HepG2 (cell line): ENCODE measurements at regions not wholly inside any gene's neighbourhood (a gene's known extent, or its start where the extent isn't known, plus 50 kb on each side); places are given as distances from the start of the nearest gene placed in this dataset.

Experiments
- ATAC-seq: fragments of 200-7000 bp; cut with Tn5 transposase; 3 replicates; pipeline ENCODE4 v1.9.1; 2020; ENCODE audit warnings: mild to moderate bottlenecking, moderate library complexity
- BruUV-seq: library from RNA; stranded (reverse); fragments of 400-500 nt; replicated peaks from 2 replicates; lab custom pipeline; 2021; lab: Mats Ljungman, UMichigan
- CTCF ChIA-PET: fragments of 300-600 bp; formaldehyde crosslinking; extraction: SDS; loops from one replicate; lab custom pipeline; 2021; ENCODE audit warnings: low total read pairs, inconsistent platforms, low intra/inter-chr PET ratio; lab: Yijun Ruan, JAX
- POLR2A ChIA-PET: fragments of 350-600 bp; sonication (Branson Sonifier 250); formaldehyde crosslinking; loops from one replicate; lab custom pipeline; 2020; ENCODE audit warnings: antibody characterized with exemption, inconsistent platforms; lab: Yijun Ruan, JAX
- DNase-seq: peaks from one replicate; pipeline ENCODE4 v3.0.0-alpha.2; 2015; ENCODE audit warnings: low spot score
- FAIRE-seq: peaks from 3 replicates; lab custom pipeline; 2011; peaks lifted over from hg19 to GRCh38; lab: Jason Lieb, UNC
- H2AFZ ChIP-seq: one replicate; pipeline ENCODE4 v1.6.1; 2011; ENCODE audit warnings: low read length, inconsistent platforms
- H3K27ac ChIP-seq: fragments of 300-600 bp; 3 replicates; pipeline ENCODE4 v1.8.0; 2011; ENCODE audit warnings: mixed run types, mild to moderate bottlenecking, mixed read lengths, low read length, inconsistent platforms; ENCODE audit not compliant: insufficient read depth; ENCODE audit errors: extremely low read length
- H3K27me3 ChIP-seq, 2 experiments: fragments of 200-600 bp in 1 of 2; 2 replicates in 1 of 2; 3 replicates in 1 of 2; pipeline versions ENCODE4 v1.6.0 to v1.8.0; 2011; ENCODE audit warnings: low read length in 2 of 2, mild to moderate bottlenecking in 2 of 2, moderate library complexity in 2 of 2, inconsistent platforms in 1 of 2; ENCODE audit not compliant: insufficient read depth in 2 of 2, control insufficient read depth in 1 of 2
- H3K36me3 ChIP-seq, 2 experiments: fragments of 200-600 bp in 1 of 2; replicated peaks in 1 of 2; 2 replicates in 1 of 2; 3 replicates in 1 of 2; pipeline versions ENCODE4 v1.5.1 to v1.8.0; 2011; ENCODE audit warnings: low read length in 2 of 2, inconsistent platforms in 1 of 2; ENCODE audit not compliant: insufficient read depth in 2 of 2, control insufficient read depth in 1 of 2
- H3K4me1 ChIP-seq: 2 replicates; pipeline ENCODE4 v1.5.1; 2012; ENCODE audit warnings: low read length, inconsistent platforms; ENCODE audit not compliant: insufficient read depth
- H3K4me2 ChIP-seq: 2 replicates; pipeline ENCODE4 v1.6.0; 2011; ENCODE audit warnings: low read depth, low read length, inconsistent platforms
- H3K4me3 ChIP-seq, 3 experiments: fragments of 200-600 bp in 1 of 3; sonication (generic), shearing (Covaris generic) in 1 of 3; replicated peaks in 1 of 3; 2 replicates each; pipeline ENCODE4 v1.5.1; 2011 to 2016; ENCODE audit warnings: low read length in 3 of 3, inconsistent platforms in 2 of 3, low read depth in 2 of 3, mild to moderate bottlenecking in 2 of 3, control low read depth in 1 of 3, mixed read lengths in 1 of 3; ENCODE audit not compliant: insufficient read depth in 1 of 3
- H3K79me2 ChIP-seq: one replicate; pipeline ENCODE4 v1.6.1; 2011; ENCODE audit warnings: low read length, inconsistent platforms; ENCODE audit not compliant: insufficient read depth
- H3K9ac ChIP-seq: 2 replicates; pipeline ENCODE4 v1.6.0; 2011; ENCODE audit warnings: mild to moderate bottlenecking, low read depth, low read length, inconsistent platforms; ENCODE audit not compliant: insufficient read depth
- H3K9me3 ChIP-seq: 2 replicates; pipeline ENCODE4 v1.5.1; 2012; ENCODE audit warnings: mild to moderate bottlenecking, low read length
- H4K20me1 ChIP-seq: 2 replicates; pipeline ENCODE4 v1.6.0; 2011; ENCODE audit warnings: inconsistent platforms, mild to moderate bottlenecking, low read length, moderate library complexity; ENCODE audit not compliant: insufficient read depth
- CBFB ChIP-seq: sonication (generic); formaldehyde crosslinking; IDR thresholded peaks from 2 replicates; pipeline ENCODE4 v1.4.0; 2020; ENCODE audit warnings: missing genetic modification reagents
- CCAR2 ChIP-seq: fragments of 200-400 bp; formaldehyde crosslinking; optimal IDR thresholded peaks from 2 replicates; pipeline ENCODE3; 2018; ENCODE audit warnings: low read depth, mild to moderate bottlenecking, low read length, moderate library complexity
- FOSL2 ChIP-seq: sonication (generic); formaldehyde crosslinking; IDR thresholded peaks from 2 replicates; pipeline ENCODE4 v1.4.0; 2020; ENCODE audit warnings: missing genetic modification reagents
- FOXA3 ChIP-seq: IDR thresholded peaks from 2 replicates; pipeline ENCODE4 v1.6.1; 2016; ENCODE audit warnings: missing genetic modification reagents, missing compliant biosample characterization
- KDM5A ChIP-seq: fragments of 200-600 bp; sonication (generic); IDR thresholded peaks from 2 replicates; pipeline ENCODE4 v1.7.0; 2018; ENCODE audit warnings: antibody characterized with exemption, mild to moderate bottlenecking, low read length, borderline replicate concordance
- NFIB ChIP-seq: sonication (generic); formaldehyde crosslinking; IDR thresholded peaks from 2 replicates; pipeline ENCODE4 v1.9.0; 2021; ENCODE audit warnings: missing genetic modification reagents, mild to moderate bottlenecking, borderline replicate concordance
- RARA ChIP-seq: IDR thresholded peaks from 2 replicates; pipeline ENCODE4 v1.6.1; 2016; ENCODE audit warnings: missing genetic modification reagents, missing compliant biosample characterization
- SALL2 ChIP-seq: sonication (generic); formaldehyde crosslinking; IDR thresholded peaks from 2 replicates; pipeline ENCODE4 v1.8.1; 2023; ENCODE audit warnings: mild to moderate bottlenecking, missing genetic modification reagents, inconsistent platforms
- TCF7L2 ChIP-seq: IDR thresholded peaks from 2 replicates; pipeline ENCODE4 v1.6.1; 2011; ENCODE audit warnings: mild to moderate bottlenecking, low read depth, low read length, moderate library complexity
- UBTF ChIP-seq: sonication (generic); formaldehyde crosslinking; IDR thresholded peaks from 2 replicates; pipeline ENCODE4 v1.4.0; 2020; ENCODE audit warnings: mild to moderate bottlenecking, missing genetic modification reagents
- XRCC5 ChIP-seq: fragments of 200-400 bp; formaldehyde crosslinking; optimal IDR thresholded peaks from 2 replicates; pipeline ENCODE3; 2017; ENCODE audit warnings: mild to moderate bottlenecking, low read length
- ZMYM4 ChIP-seq: sonication (generic); formaldehyde crosslinking; IDR thresholded peaks from 2 replicates; pipeline ENCODE4 v1.8.1; 2023; ENCODE audit warnings: mild to moderate bottlenecking, missing genetic modification reagents
- ZNF136 ChIP-seq: sonication (generic); formaldehyde crosslinking; IDR thresholded peaks from 2 replicates; pipeline ENCODE4 v1.8.1; 2022; ENCODE audit warnings: low read depth, mild to moderate bottlenecking, moderate library complexity, missing genetic modification reagents
- ZNF280B ChIP-seq: sonication (generic); formaldehyde crosslinking; IDR thresholded peaks from 2 replicates; pipeline ENCODE4 v1.5.0; 2020; ENCODE audit warnings: missing genetic modification reagents, mild to moderate bottlenecking, borderline replicate concordance
- ZNF451 ChIP-seq: sonication (generic); formaldehyde crosslinking; IDR thresholded peaks from 2 replicates; pipeline ENCODE4 v1.5.0; 2020; ENCODE audit warnings: mild to moderate bottlenecking, missing genetic modification reagents
- ZNF672 ChIP-seq: sonication (generic); formaldehyde crosslinking; IDR thresholded peaks from 2 replicates; pipeline ENCODE4 v1.8.1; 2022; ENCODE audit warnings: missing genetic modification reagents
- WGBS: methylation state at CpG from one replicate; pipeline ENCODE4 v1.1.6; 2017; ENCODE audit warnings: low lambda C conversion rate; 5-methylcytosine and 5-hydroxymethylcytosine counted together
- in situ Hi-C: cut with HindIII; loops from 2 replicates; pipeline ENCODE4 v1.10.0; 2017; ENCODE audit warnings: low pct_unique_long_range_greater_than_20kb; ENCODE audit not compliant: extremely low pct_ligation_motif_present
- intact Hi-C: fragments of 100-400 bp; cut with micrococcal nuclease; formaldehyde crosslinking; loops from one replicate; pipeline ENCODE4 v1.10.0; 2022; ENCODE audit not compliant: unreplicated experiment

- intact Hi-C loops: loop anchor here (5.0 kb wide), 1 partner anchor 55 kb away; no protein-coding TSS in a partner anchor
- Histone ChIP-seq H3K9me3 (no peaks in the 10 kb centered on the region), H3K4me2 (no peak overlapping the region), H3K27ac (no peak overlapping the region), H3K27me3 (no peaks in the 10 kb centered on the region), H3K4me1 (peaks cover 44% of the 10 kb centered on the region), H3K9ac (no peak overlapping the region), H2AFZ (no peak overlapping the region), H3K36me3 (no peaks in the 10 kb centered on the region), H3K79me2 (no peaks in the 10 kb centered on the region), H3K4me3 (no peak overlapping the region), H4K20me1 (no peaks in the 10 kb centered on the region)
- no peak for FAIRE-seq
- POLR2A ChIA-PET: no interaction called here
- TF ChIP-seq ZNF136 (no peak), RARA (peak; percentile 55; the same call in 1 of the 2 replicates), FOXA3 (CRISPR knock-in tag) (peak; percentile 47; the same call in 1 of the 2 replicates)
- ATAC-seq: no peak
- no TSS peak for BruUV-seq
- in situ Hi-C loops: no loop called here
- CTCF ChIA-PET: no interaction called here
- DNase-seq: no peak
- WGBS: 28% methylated on average over 3 of the region's 3 CpGs
Observed at GRCh38 chr6:81822568-81822967, 70.1 kb upstream of the TENT5A start.

GRCh38 chr6:81821449-81821848 is 69.0 kb upstream of the TENT5A start:
- intact Hi-C loops (loop anchor here (5.0 kb wide), 1 partner anchor 54 kb away; no protein-coding TSS in a partner anchor), in situ Hi-C loops (no loop called here)
- H3K79me2 ChIP-seq: no peaks in the 10 kb centered on the region
- CTCF ChIA-PET: no interaction called here
- H2AFZ ChIP-seq: no peak overlapping the region
- no peaks in the 10 kb centered on the region for H4K20me1 ChIP-seq
- H3K27ac ChIP-seq: no peak overlapping the region
- BruUV-seq: no TSS peak
- peak overlapping the region; percentile 34 for H3K4me2 ChIP-seq
- POLR2A ChIA-PET: no interaction called here
- ATAC-seq: no peak
- no peak for FAIRE-seq
- H3K9ac ChIP-seq: no peak overlapping the region
- no peaks in the 10 kb centered on the region for H3K9me3 ChIP-seq
- no peaks in the 10 kb centered on the region for H3K27me3 ChIP-seq
- H3K4me1 ChIP-seq: peaks cover 56% of the 10 kb centered on the region
- no peak overlapping the region; a peak in 1 of 6 replicates for H3K4me3 ChIP-seq
- H3K36me3 ChIP-seq: no peaks in the 10 kb centered on the region
- DNase-seq: no peak
- TF ChIP-seq CCAR2 (no peak), ZMYM4 (CRISPR knock-in tag) (no peak), UBTF (CRISPR knock-in tag) (no peak), KDM5A (no peak), XRCC5 (no peak), SALL2 (CRISPR knock-in tag) (no peak), ZNF451 (CRISPR knock-in tag) (no peak), CBFB (CRISPR knock-in tag) (no peak), NFIB (CRISPR knock-in tag) (no peak), FOSL2 (CRISPR knock-in tag) (no peak), TCF7L2 (no peak), ZNF280B (CRISPR knock-in tag) (no peak), ZNF672 (CRISPR knock-in tag) (no peak)
